GM18873 (cell line): ENCODE measurements at regions not wholly inside any gene's neighbourhood (a gene's known extent, or its start where the extent isn't known, plus 50 kb on each side); places are given as distances from the start of the nearest gene placed in this dataset.
"Not testable (repeated sequence)": the region's sequence is repeated elsewhere in the genome, so short reads cannot be mapped to it uniquely, and the experiment has no call there.

Experiments used
- ATAC-seq: cut with Tn5 transposase; IDR thresholded peaks from one replicate; pipeline ENCODE4 v1.9.1; 2021; ENCODE audit warnings: mild to moderate bottlenecking, moderate library complexity, moderate number of reproducible peaks; ENCODE audit not compliant: unreplicated experiment, low FRiP score

GRCh38 chr1:145484257-145484656 lies 58.9 kb upstream of the NBPF20 start:
- not testable (repeated sequence) for ATAC-seq

GRCh38 chr1:145482214-145482860 lies 56.9 kb upstream of the NBPF20 start:
- not testable (repeated sequence) for ATAC-seq

- ATAC-seq: not testable (repeated sequence)
Observed at GRCh38 chr1:145475962-145476361, 50.6 kb upstream of the NBPF20 start.

- not testable (repeated sequence) for ATAC-seq
Observed at GRCh38 chr1:145475369-145475915, 50.0 kb upstream of the NBPF20 start.
